22Rv1 (cell line): ENCODE measurements at regions not wholly inside any gene's neighbourhood (a gene's known extent, or its start where the extent isn't known, plus 50 kb on each side); places are given as distances from the start of the nearest gene placed in this dataset.
A peak's percentile ranks its signal among the peaks of the same experiment; 100 is the strongest.
"Not testable (repeated sequence)": the region's sequence is repeated elsewhere in the genome, so short reads cannot be mapped to it uniquely, and the experiment has no call there.

ENCODE experiments used
- H3K27ac ChIP-seq: fragments of 450-650 bp; 2 replicates; pipeline ENCODE4 v1.5.1; 2017
- CTCF ChIP-seq: fragments of 450-650 bp; IDR thresholded peaks from 2 replicates; pipeline ENCODE4 v1.5.1; 2017; ENCODE audit warnings: mild to moderate bottlenecking
- ZFX ChIP-seq: fragments of 450-650 bp; IDR thresholded peaks from 2 replicates; pipeline ENCODE4 v1.6.1; 2017; ENCODE audit warnings: antibody characterized with exemption, borderline replicate concordance

- no peak for TF ChIP-seq CTCF
- TF ChIP-seq ZFX, result no peak
- H3K27ac ChIP-seq, result no peak overlapping the region
Observed at GRCh38 chr6:74366634-74367033, 670.6 kb downstream of the CD109 start.

DNA sequence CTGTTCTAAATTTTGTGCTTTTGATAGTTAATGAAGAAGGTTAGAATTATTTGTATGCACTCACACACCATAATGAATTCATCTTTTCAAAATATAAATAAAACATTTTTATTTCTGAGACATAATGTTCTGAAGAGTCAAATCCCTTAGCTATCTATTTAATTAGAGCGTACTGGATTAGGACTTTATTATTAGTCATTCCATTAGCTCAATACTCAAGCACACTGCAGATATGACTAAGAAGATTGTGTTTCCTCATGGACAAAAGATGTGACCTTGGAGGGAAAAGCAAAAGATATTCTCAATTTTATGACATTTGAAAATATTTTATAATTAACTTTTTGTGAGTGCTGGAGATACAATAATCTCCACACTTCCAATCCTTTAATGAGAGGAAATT is 666.4 kb downstream of the CD109 start:
- no peak overlapping the region for H3K27ac ChIP-seq
- TF ChIP-seq ZFX, result no peak

GRCh38 chr6:74357321-74357720 is 661.3 kb downstream of the CD109 start:
- H3K27ac ChIP-seq, result no peak overlapping the region
- TF ChIP-seq CTCF, result no peak
- TF ChIP-seq ZFX, result no peak

- H3K27ac ChIP-seq, result no peak overlapping the region
- TF ChIP-seq CTCF (no peak), ZFX (no peak)
Observed at GRCh38 chr6:74356391-74356790, 660.4 kb downstream of the CD109 start.

- TF ChIP-seq ZFX (no peak), CTCF (no peak)
- no peak overlapping the region for H3K27ac ChIP-seq
Observed at GRCh38 chr6:74346936-74347535, 651.0 kb downstream of the CD109 start.

DNA sequence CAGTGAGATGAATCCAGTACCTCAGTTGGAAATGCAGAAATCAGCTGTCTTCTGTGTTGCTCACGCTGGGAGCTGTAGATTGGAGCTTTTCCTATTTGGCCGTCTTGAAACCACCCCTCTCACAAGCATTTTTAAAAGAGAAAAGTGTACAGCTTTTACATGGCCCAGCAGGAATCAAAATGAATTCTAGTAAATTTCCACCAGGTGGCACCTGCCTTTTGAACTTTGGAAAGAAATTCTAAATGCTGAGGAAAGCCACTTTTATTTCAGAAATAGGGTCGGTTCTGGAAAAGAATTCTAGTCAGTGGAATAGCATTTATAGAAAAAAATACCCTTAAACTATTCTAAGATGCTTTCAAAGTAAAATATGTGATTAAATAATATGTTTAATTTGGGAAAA is 647.8 kb downstream of the CD109 start:
- TF ChIP-seq ZFX, result no peak
- TF ChIP-seq CTCF, result peak; percentile 64
- H3K27ac ChIP-seq, result no peak overlapping the region

DNA sequence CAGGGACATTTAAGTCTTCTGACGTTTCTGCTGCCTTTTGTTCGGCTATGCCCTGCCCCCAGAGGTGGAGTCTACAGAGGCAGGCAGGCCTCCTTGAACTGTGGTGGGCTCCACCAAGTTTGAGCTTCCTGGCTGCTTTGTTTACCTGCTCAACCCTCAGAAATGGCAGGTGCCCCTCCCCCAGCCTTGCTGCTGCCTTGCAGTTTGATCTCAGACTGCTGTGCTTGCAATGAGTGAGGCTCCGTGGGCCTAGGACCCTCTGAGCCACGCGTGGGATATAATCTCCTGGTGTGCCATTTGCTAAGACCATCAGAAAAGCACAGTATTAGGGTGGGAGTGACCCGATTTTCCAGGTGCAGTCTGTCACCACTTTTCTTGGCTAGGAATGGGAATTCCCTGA is 647.3 kb downstream of the CD109 start:
- H3K27ac ChIP-seq, result not testable (repeated sequence)

GRCh38 chr6:74334722-74335121 is 638.7 kb downstream of the CD109 start:
- TF ChIP-seq CTCF (no peak), ZFX (no peak)
- H3K27ac ChIP-seq, result no peak overlapping the region
